ENCODE measurements at regions not wholly inside any gene's neighbourhood (a gene's known extent, or its start where the extent isn't known, plus 50 kb on each side); places are given as distances from the start of the nearest gene placed in this dataset.
A peak's percentile ranks its signal among the peaks of the same experiment; 100 is the strongest.

DNA sequence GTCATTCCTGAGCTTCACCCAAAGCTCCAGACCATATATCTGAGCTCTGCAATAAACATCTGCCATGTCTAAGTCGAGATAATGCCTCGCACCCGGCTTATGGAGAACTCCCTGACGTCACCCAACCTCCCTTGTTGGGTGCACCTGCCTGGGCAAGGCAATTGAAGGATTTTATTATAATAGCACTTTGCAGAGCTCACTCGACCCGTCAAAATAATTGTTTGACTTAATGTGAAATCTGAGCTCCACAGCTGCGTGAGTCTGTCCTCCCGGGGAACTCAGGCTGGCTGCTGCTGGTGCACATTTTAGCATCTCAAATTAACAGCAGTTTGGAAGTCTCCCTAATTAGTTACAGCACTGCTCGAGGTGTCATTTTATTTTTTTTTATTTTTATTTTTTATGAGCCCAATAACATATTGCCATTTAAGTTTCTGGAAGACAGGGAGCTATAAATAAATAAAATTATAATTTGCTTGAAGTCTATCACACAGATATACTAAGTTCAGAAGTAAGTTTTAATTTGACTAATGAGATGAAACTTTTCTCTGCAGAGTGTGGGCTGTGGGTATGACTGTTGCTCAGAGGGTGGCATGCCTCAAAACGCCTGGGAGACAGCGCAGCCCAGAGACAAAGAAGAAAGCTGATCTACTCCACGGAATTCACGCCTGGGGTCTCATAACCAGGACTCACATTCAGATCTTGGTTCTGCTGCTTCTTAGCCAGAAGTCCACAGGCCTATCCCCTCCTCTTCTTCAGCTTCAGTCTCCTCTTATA, 401.4 kb upstream of the C16orf82 start:
- peaks cover 27% of the 10 kb centered on the region for H3K4me1 ChIP-seq (ENCODE audit: low read length)
- H3K4me3 ChIP-seq (ENCODE audit: low read length): no peak overlapping the region
- H3K9me2 ChIP-seq (replicated peaks; ENCODE audit: insufficient read depth, low read length): no peaks in the 10 kb centered on the region
- no peaks in the 10 kb centered on the region for H3K36me3 ChIP-seq (ENCODE audit: insufficient read depth, low read length)
- no peaks in the 10 kb centered on the region for H4K20me1 ChIP-seq (ENCODE audit: insufficient read depth, low read depth, low read length)
- H3K9ac ChIP-seq (ENCODE audit: low read length): peak overlapping the region; percentile 24; the same call in 1 of the 2 replicates
- peak overlapping the region; percentile 91 for H3K27ac ChIP-seq (ENCODE audit: low read length)
- no peaks in the 10 kb centered on the region for H3K27me3 ChIP-seq (ENCODE audit: low read length)
- peaks cover under 1% of the 10 kb centered on the region; the same call in 1 of the 2 replicates for H3K9me3 ChIP-seq (ENCODE audit: low read length)
- no peaks in the 10 kb centered on the region for H3K79me2 ChIP-seq (ENCODE audit: low read length)
- no peak overlapping the region for H2AFZ ChIP-seq (ENCODE audit: low read length)
- peak; percentile 63 for DNase-seq
- H3K4me2 ChIP-seq (ENCODE audit: low read depth, low read length, poor library complexity, severe bottlenecking): no peak overlapping the region

DNA sequence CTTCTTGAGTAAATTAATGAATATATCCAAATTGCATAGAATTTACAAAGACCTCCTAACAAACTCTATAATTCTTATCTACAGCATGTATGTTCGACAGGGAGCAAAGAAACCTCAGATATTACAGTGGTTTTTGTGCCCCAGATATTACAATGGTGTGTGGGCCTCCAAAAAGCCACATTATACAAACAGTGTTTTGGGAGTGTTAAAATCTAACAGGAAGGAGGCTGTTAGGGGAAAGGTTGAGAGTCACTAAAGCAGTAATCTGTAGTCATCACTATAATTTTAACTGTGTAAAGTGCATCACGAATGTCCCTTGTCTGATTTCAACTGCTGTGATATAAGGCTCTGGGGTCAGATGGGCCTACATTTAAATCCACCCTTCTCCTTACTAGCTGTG, 400.2 kb upstream of the C16orf82 start:
- Histone ChIP-seq H3K9me3 (ENCODE audit: low read length) (peaks cover 5% of the 10 kb centered on the region), H3K9ac (ENCODE audit: low read length) (no peak overlapping the region), H3K27me3 (ENCODE audit: low read length) (no peaks in the 10 kb centered on the region), H3K9me2 (replicated peaks; ENCODE audit: insufficient read depth, low read length) (no peaks in the 10 kb centered on the region), H3K27ac (ENCODE audit: low read length) (peak overlapping the region; percentile 91), H3K4me1 (ENCODE audit: low read length) (peaks cover 33% of the 10 kb centered on the region), H2AFZ (ENCODE audit: low read length) (no peak overlapping the region), H4K20me1 (ENCODE audit: insufficient read depth, low read depth, low read length) (no peaks in the 10 kb centered on the region), H3K36me3 (ENCODE audit: insufficient read depth, low read length) (no peaks in the 10 kb centered on the region), H3K4me2 (ENCODE audit: low read depth, low read length, poor library complexity, severe bottlenecking) (no peak overlapping the region), H3K4me3 (ENCODE audit: low read length) (no peak overlapping the region), H3K79me2 (ENCODE audit: low read length) (no peaks in the 10 kb centered on the region)
- no peak for DNase-seq

DNA sequence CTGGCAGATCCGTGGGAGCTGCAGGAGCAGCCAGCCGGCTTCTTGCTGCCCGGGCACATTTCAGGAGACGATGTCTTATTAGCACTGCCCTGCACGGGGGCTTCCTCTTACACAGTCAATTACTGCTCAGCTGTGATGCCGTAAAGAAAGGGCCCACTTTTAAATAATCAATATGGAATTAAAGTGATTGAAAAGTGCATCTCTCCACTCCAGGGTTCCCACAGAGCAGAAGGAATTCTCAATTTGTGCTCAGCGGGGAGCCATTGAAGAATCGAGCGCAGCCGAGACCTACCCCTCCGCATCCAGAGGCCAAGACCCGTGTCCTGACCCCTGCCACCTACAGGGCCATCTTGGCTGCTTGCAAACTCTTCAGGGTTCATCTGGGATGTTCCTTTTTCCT, 399.4 kb upstream of the C16orf82 start:
- Histone ChIP-seq H3K9ac (ENCODE audit: low read length) (no peak overlapping the region), H3K4me2 (ENCODE audit: low read depth, low read length, poor library complexity, severe bottlenecking) (no peak overlapping the region), H2AFZ (ENCODE audit: low read length) (no peak overlapping the region), H3K27ac (ENCODE audit: low read length) (no peak overlapping the region), H3K27me3 (ENCODE audit: low read length) (no peaks in the 10 kb centered on the region), H3K79me2 (ENCODE audit: low read length) (no peaks in the 10 kb centered on the region), H3K9me3 (ENCODE audit: low read length) (peaks cover 5% of the 10 kb centered on the region), H3K9me2 (replicated peaks; ENCODE audit: insufficient read depth, low read length) (no peaks in the 10 kb centered on the region), H4K20me1 (ENCODE audit: insufficient read depth, low read depth, low read length) (no peaks in the 10 kb centered on the region), H3K4me3 (ENCODE audit: low read length) (no peak overlapping the region), H3K36me3 (ENCODE audit: insufficient read depth, low read length) (no peaks in the 10 kb centered on the region), H3K4me1 (ENCODE audit: low read length) (peaks cover 41% of the 10 kb centered on the region)
- DNase-seq: no peak

DNA sequence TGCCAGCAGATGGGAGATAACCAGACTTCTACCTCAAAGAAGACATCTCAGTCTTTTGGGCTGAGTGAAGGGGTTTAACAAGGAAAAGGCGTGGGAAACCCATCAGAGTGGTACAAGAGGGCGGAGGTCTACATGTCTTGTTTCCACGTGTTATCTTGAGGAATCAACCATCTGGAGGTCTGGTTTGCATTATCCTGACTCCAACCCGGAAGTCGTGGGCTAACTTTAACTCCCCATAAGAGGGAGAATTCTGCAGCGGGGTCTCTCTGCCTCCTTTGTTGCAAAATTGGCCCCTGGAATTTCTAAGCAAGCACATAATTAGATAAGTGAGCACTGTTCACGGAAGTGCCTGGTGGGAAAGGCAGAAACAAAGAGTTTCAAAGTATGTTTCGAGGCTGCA, 398.7 kb upstream of the C16orf82 start:
- H3K27me3 ChIP-seq (ENCODE audit: low read length): no peaks in the 10 kb centered on the region
- H3K27ac ChIP-seq (ENCODE audit: low read length): no peak overlapping the region
- no peak overlapping the region for H3K4me3 ChIP-seq (ENCODE audit: low read length)
- no peaks in the 10 kb centered on the region for H3K79me2 ChIP-seq (ENCODE audit: low read length)
- no peaks in the 10 kb centered on the region for H4K20me1 ChIP-seq (ENCODE audit: insufficient read depth, low read depth, low read length)
- H3K9me2 ChIP-seq (replicated peaks; ENCODE audit: insufficient read depth, low read length): no peaks in the 10 kb centered on the region
- no peak overlapping the region for H3K9ac ChIP-seq (ENCODE audit: low read length)
- peaks cover 5% of the 10 kb centered on the region for H3K9me3 ChIP-seq (ENCODE audit: low read length)
- H3K36me3 ChIP-seq (ENCODE audit: insufficient read depth, low read length): no peaks in the 10 kb centered on the region
- H3K4me1 ChIP-seq (ENCODE audit: low read length): peaks cover 48% of the 10 kb centered on the region
- DNase-seq: no peak
- no peak overlapping the region for H2AFZ ChIP-seq (ENCODE audit: low read length)
- H3K4me2 ChIP-seq (ENCODE audit: low read depth, low read length, poor library complexity, severe bottlenecking): no peak overlapping the region

DNA sequence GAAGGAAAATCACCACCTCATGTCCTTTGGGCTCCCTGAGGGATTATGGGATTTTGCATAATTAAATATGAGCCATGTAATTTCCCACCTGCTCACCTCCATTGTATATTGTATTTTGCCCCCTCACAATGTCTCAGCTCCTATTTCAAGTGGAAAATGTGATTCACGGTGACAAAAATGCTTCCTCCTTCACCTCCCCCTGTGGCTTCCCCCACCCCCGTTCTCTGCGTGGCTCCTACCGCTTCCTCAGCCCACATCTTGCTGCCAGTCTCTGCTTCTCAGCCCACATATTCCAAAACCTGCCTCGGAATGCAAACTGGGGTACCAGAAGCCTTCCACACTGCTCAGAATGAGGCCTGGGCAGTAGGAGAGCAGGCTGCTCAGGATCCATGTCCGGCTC, 394.5 kb upstream of the C16orf82 start:
- H4K20me1 ChIP-seq (ENCODE audit: insufficient read depth, low read depth, low read length): no peaks in the 10 kb centered on the region
- no peaks in the 10 kb centered on the region for H3K79me2 ChIP-seq (ENCODE audit: low read length)
- H3K4me3 ChIP-seq (ENCODE audit: low read length): no peak overlapping the region
- no peaks in the 10 kb centered on the region for H3K36me3 ChIP-seq (ENCODE audit: insufficient read depth, low read length)
- no peaks in the 10 kb centered on the region for H3K9me2 ChIP-seq (replicated peaks; ENCODE audit: insufficient read depth, low read length)
- 0 out of 2 replicates have a peak overlapping the region, but pooled peaks have one; percentile 30 for H3K9ac ChIP-seq (ENCODE audit: low read length)
- H3K4me1 ChIP-seq (ENCODE audit: low read length): peaks cover 24% of the 10 kb centered on the region
- H3K9me3 ChIP-seq (ENCODE audit: low read length): peaks cover 9% of the 10 kb centered on the region
- H2AFZ ChIP-seq (ENCODE audit: low read length): no peak overlapping the region
- peak overlapping the region; percentile 26 for H3K4me2 ChIP-seq (ENCODE audit: low read depth, low read length, poor library complexity, severe bottlenecking)
- peak overlapping the region; percentile 84 for H3K27ac ChIP-seq (ENCODE audit: low read length)
- no peaks in the 10 kb centered on the region for H3K27me3 ChIP-seq (ENCODE audit: low read length)
- peak; percentile 65 for DNase-seq

DNA sequence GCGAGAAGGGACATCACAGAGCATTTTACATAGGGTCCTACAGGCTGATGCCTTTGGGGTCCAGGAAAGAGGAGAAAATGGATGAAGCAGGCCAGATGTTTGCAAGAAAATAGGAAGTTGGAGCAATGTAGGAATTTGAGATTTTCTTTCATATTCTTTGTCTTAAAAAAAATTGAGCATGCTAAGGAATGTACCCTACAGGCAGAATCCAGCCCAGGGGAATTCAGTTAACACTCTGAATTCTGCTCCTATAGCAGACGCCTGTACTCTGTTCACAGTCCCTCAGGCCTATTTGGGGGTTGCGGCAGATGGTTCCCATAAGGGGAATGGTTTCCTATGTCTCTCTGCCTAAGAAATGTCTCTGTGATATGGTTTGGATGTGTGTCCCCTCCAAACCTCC, 393.7 kb upstream of the C16orf82 start:
- no peak for DNase-seq
- Histone ChIP-seq H3K4me3 (ENCODE audit: low read length) (no peak overlapping the region), H3K9me2 (replicated peaks; ENCODE audit: insufficient read depth, low read length) (no peaks in the 10 kb centered on the region), H3K79me2 (ENCODE audit: low read length) (no peaks in the 10 kb centered on the region), H3K9ac (ENCODE audit: low read length) (no peak overlapping the region), H3K4me2 (ENCODE audit: low read depth, low read length, poor library complexity, severe bottlenecking) (no peak overlapping the region), H3K27ac (ENCODE audit: low read length) (peak overlapping the region; percentile 84), H2AFZ (ENCODE audit: low read length) (no peak overlapping the region), H3K4me1 (ENCODE audit: low read length) (peaks cover 22% of the 10 kb centered on the region), H3K9me3 (ENCODE audit: low read length) (peaks cover 9% of the 10 kb centered on the region), H4K20me1 (ENCODE audit: insufficient read depth, low read depth, low read length) (no peaks in the 10 kb centered on the region), H3K36me3 (ENCODE audit: insufficient read depth, low read length) (no peaks in the 10 kb centered on the region), H3K27me3 (ENCODE audit: low read length) (no peaks in the 10 kb centered on the region)

DNA sequence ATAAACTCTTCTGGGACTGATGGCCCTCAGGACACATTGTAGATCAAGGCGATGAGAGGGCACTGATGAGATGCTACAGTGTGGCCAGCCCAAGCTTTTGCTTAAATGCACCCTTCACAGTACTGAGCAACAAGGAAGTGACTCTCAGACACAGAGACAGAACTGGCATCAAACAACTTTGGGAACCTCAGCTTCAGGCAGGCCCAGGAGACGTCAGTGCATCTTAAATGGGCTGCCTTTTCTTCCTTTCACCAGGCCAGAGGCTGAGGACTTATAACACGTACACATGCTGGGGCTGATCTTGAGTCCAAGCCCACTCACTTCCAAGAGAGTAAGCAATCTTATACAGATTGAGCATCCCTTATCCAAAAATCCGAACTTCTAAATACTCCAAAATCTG, 386.1 kb upstream of the C16orf82 start:
- H3K9ac ChIP-seq (ENCODE audit: low read length): no peak overlapping the region
- H3K9me3 ChIP-seq (ENCODE audit: low read length): no peaks in the 10 kb centered on the region

DNA sequence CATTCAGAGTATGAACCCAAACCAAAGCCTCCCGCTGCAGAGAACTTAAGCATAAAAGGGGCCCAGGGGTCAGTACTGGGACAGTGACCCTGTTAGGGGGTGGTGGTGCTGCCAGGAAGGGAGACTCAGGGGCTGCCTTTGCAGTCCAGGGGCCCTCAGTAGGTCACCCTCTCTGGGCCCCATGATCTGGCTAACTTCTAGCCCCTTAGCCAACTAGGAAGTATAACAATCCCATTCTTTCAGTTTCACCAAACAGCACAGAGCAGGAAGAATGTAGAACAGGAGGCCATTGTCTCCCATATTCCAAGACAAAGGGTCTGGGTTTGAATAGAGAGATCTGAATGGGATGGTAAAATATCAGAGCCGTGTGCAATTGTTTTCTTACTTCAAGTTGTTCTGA, 378.6 kb upstream of the C16orf82 start:
- Histone ChIP-seq H2AFZ (ENCODE audit: low read length) (no peak overlapping the region), H4K20me1 (ENCODE audit: insufficient read depth, low read depth, low read length) (no peaks in the 10 kb centered on the region)

More for the DNA sequence above, 386.1 kb upstream of the C16orf82 start:
- no peak overlapping the region for H3K4me3 ChIP-seq (ENCODE audit: low read length)
- no peaks in the 10 kb centered on the region for H3K27me3 ChIP-seq (ENCODE audit: low read length)
- no peak overlapping the region for H3K4me2 ChIP-seq (ENCODE audit: low read depth, low read length, poor library complexity, severe bottlenecking)
- no peaks in the 10 kb centered on the region for H3K9me2 ChIP-seq (replicated peaks; ENCODE audit: insufficient read depth, low read length)
- H3K27ac ChIP-seq (ENCODE audit: low read length): no peak overlapping the region
- no peak overlapping the region for H2AFZ ChIP-seq (ENCODE audit: low read length)
- no peaks in the 10 kb centered on the region for H3K36me3 ChIP-seq (ENCODE audit: insufficient read depth, low read length)
- no peak for DNase-seq
- no peaks in the 10 kb centered on the region for H3K4me1 ChIP-seq (ENCODE audit: low read length)
- no peaks in the 10 kb centered on the region for H3K79me2 ChIP-seq (ENCODE audit: low read length)
- no peaks in the 10 kb centered on the region for H4K20me1 ChIP-seq (ENCODE audit: insufficient read depth, low read depth, low read length)

More for the DNA sequence above, 378.6 kb upstream of the C16orf82 start:
- Histone ChIP-seq H3K9me2 (replicated peaks; ENCODE audit: insufficient read depth, low read length) (no peaks in the 10 kb centered on the region), H3K4me3 (ENCODE audit: low read length) (no peak overlapping the region), H3K9ac (ENCODE audit: low read length) (no peak overlapping the region), H3K4me1 (ENCODE audit: low read length) (0 out of 2 replicates have a peak, but pooled peaks cover 3% of the 10 kb centered on the region), H3K36me3 (ENCODE audit: insufficient read depth, low read length) (no peaks in the 10 kb centered on the region), H3K4me2 (ENCODE audit: low read depth, low read length, poor library complexity, severe bottlenecking) (no peak overlapping the region), H3K27ac (ENCODE audit: low read length) (no peak overlapping the region), H3K9me3 (ENCODE audit: low read length) (no peaks in the 10 kb centered on the region), H3K79me2 (ENCODE audit: low read length) (no peaks in the 10 kb centered on the region), H3K27me3 (ENCODE audit: low read length) (no peaks in the 10 kb centered on the region)
- DNase-seq: no peak

Measured in Karpas-422 (cell line).